Right kidney (tissue), 1 donor: ENCODE measurements at regions not wholly inside any gene's neighbourhood (a gene's known extent, or its start where the extent isn't known, plus 50 kb on each side); places are given as distances from the start of the nearest gene placed in this dataset.
"Not testable (repeated sequence)": the region's sequence is repeated elsewhere in the genome, so short reads cannot be mapped to it uniquely, and the experiment has no call there.

Experiments used
- DNase-seq: peaks from one replicate; pipeline ENCODE4 v3.0.0-alpha.2; 2016

GRCh38 chr15:87576486-87577176, 679.9 kb downstream of the NTRK3 start:
- DNase-seq: no peak

GRCh38 chr15:87575896-87576473, 680.6 kb downstream of the NTRK3 start:
- DNase-seq: no peak

DNA sequence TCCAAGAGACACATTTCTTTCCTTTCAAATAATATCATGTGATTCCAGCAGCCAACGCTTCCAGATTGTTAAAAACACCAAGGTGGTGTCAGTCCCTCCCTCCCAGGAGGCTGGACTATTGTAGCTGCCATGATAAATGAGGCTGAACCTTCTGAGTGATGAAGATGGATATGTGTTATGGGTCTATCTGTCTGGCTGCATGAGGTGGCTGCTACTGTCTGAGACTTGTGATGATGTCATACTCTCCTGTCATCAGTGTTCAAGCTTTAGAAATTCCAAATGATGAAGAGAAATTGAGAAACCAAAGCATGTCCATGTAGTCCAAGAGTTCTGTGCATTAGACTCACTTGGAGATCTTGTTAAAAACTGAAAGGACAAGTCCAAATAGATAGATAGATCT, 683.0 kb downstream of the NTRK3 start:
- no peak for DNase-seq

DNA sequence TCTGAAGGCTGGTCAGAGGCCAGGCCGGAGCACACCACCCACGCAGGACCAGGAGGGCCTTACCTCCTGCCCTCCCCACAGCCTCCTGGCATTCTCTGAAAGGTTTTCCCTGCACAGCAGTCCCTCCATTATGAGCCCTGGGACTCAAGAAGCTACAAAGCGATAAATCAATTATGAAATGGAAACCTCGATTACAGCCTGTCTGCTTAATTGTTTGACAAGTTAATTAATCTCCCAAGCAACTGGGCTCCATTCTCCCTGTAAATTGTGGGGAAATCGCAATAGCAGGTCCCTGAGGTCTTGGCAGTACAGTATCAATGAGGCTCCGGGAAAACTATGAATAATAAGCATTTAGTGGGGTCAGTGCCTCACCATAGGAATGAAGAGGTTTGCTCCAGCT, 683.5 kb downstream of the NTRK3 start:
- DNase-seq: no peak

DNA sequence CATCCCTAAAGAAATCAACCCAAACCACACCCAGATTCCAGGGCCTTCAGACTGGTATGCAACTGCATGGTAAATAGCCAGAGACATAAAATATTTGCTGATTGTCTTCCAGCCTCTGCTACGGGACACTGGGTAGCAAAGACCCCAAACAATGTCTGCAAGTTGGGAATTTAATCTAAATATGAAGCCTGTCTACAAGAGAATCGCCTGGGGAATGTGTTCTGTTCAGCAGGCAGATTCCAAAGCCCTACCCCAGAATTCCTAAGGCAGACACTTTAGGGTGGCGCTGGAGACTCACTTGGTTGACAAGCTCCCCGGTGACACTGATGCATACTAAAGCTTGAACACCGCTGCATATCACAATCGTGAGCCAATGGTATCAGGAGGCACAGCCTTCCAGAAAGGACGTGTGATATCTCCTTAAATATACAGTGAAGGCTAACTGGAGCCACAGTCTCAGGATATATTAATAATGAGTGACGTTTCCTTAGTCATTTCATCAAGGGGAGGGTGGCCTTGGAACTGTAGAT, 684.1 kb downstream of the NTRK3 start:
- no peak for DNase-seq

- no peak for DNase-seq
Observed at GRCh38 chr15:87570206-87570605, 686.3 kb downstream of the NTRK3 start.

GRCh38 chr15:87569581-87569980, 687.0 kb downstream of the NTRK3 start:
- no peak for DNase-seq

- no peak for DNase-seq
Observed at GRCh38 chr15:87567406-87568030, 689.0 kb downstream of the NTRK3 start.

GRCh38 chr15:87566236-87566635, 690.3 kb downstream of the NTRK3 start:
- DNase-seq: no peak

- no peak for DNase-seq
Observed at GRCh38 chr15:87564681-87565080, 691.9 kb downstream of the NTRK3 start.

DNA sequence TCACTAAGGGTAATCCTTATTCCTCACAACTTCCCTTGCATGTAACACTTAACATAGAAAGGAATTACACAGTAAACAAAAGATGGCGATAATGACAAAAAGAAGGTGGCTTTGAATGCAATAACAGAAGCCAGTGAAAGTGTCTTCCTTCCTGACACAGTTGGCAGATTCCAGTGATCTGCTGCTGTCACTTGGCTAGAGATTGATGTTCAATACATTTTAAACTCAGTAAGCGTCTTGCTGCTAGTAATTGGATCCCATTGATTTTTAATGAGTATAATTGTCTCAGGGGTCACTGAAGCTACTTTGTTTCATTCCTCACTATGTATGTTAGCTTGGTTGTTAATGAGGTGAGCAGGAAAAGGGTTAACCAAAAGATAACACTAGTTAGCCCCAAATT, 692.7 kb downstream of the NTRK3 start:
- no peak for DNase-seq

GRCh38 chr15:87562203-87562602, 694.3 kb downstream of the NTRK3 start:
- no peak for DNase-seq

DNA sequence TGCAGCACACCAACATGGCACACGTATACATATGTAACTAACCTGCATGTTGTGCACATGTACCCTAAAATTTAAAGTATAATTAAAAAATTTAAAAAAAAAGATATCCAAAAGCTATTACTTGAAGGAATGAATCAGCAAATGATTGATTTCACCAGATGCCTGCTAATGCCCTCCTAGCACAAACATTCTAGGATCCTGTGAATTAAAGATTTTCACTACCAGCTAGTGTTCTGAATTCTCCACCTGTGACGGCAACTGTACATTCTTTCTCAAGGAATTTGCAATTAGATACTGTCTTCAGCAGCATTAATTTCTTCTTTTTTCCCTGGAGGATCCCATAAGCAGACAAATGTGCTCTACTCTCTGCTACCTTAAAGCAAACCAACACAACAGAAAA, 694.9 kb downstream of the NTRK3 start:
- DNase-seq: no peak

DNA sequence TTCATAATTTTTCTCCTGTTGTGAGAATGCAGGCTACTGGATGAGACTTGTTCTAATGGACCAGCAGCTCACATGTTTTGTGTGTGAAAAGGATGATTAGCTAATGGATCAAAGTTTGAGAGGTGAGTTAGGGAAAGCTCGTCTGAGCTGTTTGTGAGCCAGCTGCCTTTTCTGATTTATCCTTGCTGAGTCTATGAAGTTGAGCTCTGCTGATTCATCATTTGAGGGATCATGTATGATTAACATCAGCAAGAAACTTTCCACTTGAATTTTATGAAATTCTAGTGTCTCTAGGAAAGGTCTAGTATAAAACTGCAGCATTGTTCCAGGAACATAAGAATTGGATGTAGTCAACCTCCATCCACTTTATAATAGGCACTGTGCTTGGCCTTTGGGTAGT, 698.7 kb downstream of the NTRK3 start:
- DNase-seq: no peak

- no peak for DNase-seq
Observed at GRCh38 chr15:87556886-87557285, 699.7 kb downstream of the NTRK3 start.

- no peak for DNase-seq
Observed at GRCh38 chr15:87549860-87550259, 706.7 kb downstream of the NTRK3 start.

- no peak for DNase-seq
Observed at GRCh38 chr15:87549296-87549695, 707.2 kb downstream of the NTRK3 start.

GRCh38 chr15:87548590-87548989, 707.9 kb downstream of the NTRK3 start:
- not testable (repeated sequence) for DNase-seq

DNA sequence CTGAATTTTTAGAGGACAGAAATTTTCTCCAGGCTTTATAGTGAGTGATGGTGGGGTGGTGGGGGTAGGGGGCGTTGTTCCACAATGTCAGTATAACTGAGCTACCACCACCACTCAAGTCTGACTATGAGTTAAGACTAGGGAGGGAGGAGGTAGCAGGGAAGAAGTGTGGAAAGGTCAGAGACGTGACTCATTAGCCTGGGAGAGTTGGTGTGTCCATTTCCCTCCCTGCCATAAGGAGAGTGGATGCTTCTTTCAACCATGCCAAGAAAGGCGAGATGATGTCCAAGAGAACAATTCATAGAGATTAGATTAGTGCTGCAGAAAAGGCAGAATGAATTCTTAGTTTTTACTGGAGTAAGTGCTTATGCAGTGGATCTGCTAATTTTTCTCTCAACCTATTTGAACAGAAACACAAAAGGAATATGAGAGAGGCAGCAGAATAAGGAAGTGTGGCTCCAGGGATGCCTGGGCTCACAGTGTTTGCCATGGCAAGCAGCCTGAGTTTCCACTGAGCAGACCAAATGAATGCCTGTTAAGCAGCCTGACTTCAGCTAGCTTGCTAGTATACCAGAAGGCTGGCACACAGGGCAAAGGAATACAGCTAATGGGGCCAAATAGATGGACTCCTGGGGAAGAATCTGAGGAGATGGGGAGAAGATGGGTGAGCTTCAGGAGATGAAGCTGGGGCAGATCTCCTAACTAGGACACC, 708.9 kb downstream of the NTRK3 start:
- DNase-seq: no peak

- DNase-seq: no peak
Observed at GRCh38 chr15:87538327-87538834, 718.2 kb downstream of the NTRK3 start.

- no peak for DNase-seq
Observed at GRCh38 chr15:87537295-87537694, 719.2 kb downstream of the NTRK3 start.

GRCh38 chr15:87533637-87534036, 722.9 kb downstream of the NTRK3 start:
- not testable (repeated sequence) for DNase-seq

DNA sequence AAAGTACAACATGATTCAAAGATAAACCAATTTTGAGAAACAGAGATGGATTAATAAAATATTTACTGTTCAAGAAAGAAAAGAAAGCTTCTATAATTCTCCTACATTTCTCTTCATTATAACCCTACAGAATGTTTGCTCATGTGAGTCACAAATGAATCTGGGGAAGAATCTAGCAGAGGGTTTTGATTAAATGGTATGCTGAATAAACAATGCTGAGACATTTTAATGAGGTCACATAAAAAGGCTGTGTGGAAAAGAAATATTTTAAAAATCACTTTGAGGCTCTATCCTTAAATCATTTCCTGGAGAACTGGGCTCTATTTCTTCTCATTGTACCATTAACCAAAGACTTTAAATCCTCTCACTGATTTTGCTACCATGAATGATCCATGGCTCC, 727.7 kb downstream of the NTRK3 start:
- no peak for DNase-seq
